ENCODE measurements at regions not wholly inside any gene's neighbourhood (a gene's known extent, or its start where the extent isn't known, plus 50 kb on each side); places are given as distances from the start of the nearest gene placed in this dataset.
A peak's percentile ranks its signal among the peaks of the same experiment; 100 is the strongest.
"Not testable (repeated sequence)": the region's sequence is repeated elsewhere in the genome, so short reads cannot be mapped to it uniquely, and the experiment has no call there.

DNA sequence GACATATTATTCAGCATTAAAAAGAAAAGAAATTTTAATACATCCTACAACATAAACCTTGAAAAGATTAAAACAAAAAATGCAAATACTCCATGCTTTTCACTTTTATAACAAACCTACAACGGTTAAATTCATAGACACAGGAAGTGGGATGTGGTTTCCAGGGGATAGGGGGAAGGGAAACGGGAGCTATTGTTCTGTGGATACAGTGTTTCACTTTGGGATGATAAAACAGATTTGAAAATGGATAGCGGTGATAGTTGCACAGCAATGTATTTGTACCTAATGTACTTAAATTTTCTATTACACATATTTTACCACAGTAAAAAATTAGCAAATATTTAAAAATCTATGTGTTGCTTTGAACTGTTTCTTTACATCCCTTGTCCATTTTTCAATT is 368.0 kb downstream of the CDY2B start:
- FAIRE-seq; DNase-seq (ENCODE audit: low spot score in 2 of 2): not testable (repeated sequence)

DNA sequence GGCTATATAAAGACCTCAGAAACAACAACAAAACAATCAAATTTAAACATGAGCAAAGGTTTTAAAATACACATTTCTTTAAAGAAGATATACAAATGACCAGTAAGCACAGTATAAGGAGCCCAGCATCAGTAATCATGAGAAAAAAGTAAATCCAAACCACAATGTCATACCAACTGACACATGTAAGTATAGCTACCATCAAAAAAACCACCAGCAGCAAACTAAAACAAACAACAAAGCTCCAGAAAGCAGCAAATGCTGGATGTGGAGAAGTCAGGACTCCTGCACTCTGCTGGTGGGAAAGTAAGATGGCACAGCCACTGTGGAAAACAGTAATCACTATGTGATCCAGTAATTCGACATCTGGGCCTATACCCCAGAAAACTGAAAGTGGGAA is 368.5 kb downstream of the CDY2B start:
- not testable (repeated sequence) for DNase-seq (ENCODE audit: low spot score in 2 of 2); FAIRE-seq

- FAIRE-seq; DNase-seq (ENCODE audit: low spot score in 2 of 2): not testable (repeated sequence)
Observed at GRCh38 chrY:17505834-17506233, 374.2 kb downstream of the CDY2B start.

DNA sequence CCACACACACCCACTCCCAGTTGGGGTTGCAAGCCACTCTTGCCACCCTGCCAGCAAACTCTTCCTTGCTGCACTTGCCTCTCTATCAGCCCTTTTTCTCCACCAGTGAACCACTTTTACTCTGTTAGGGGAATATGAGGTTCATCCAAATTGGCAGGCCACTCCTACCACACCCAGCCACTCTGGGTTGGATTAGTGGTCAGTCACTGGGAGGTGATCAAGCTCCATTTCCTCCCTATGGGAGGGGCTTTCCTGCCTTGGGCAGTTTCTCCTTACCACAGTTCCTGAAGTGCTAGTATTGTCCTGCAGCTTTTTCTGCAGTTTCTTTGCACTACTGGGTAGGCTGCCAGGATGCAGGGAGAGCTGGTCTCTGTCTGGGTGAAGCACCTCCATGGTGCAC is 395.3 kb downstream of the CDY2B start:
- not testable (repeated sequence) for DNase-seq (ENCODE audit: low spot score in 2 of 2); FAIRE-seq

- not testable (repeated sequence) for DNase-seq (ENCODE audit: low spot score in 2 of 2); FAIRE-seq
Observed at GRCh38 chrY:17484157-17484556, 395.9 kb downstream of the CDY2B start.

DNA sequence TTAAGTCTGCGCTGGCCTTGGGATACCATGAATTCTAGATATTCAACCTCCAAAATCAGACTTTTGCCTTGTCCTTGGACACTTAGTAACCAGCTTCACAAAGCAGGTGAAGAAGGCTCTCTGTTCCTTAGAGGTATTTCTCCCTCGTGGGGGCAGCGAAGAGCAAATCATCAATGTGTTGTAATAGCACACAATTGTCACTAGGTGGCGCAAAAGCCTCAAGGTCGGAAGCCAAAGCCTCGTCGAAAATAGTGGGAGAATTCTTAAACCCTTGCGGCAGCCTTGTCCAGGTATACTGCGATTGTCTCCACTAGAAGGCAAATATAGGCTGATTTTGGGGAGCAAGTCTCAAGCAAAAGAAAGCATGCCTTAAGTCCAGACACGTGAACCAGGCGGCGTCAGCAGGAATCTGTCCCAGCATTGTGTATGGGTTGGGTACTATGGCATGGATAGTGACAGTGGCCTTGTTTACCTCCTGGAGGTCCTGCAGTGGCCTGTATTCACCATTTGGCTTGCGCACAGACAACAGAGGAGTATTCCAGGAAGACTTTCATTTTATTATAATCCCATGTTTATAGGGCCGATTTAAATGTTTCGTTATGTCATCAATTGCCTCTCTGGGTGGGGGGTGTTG is 398.5 kb downstream of the CDY2B start:
- not testable (repeated sequence) for FAIRE-seq; DNase-seq (ENCODE audit: low spot score in 2 of 2)

GRCh38 chrY:17472068-17472467 is 408.0 kb downstream of the CDY2B start:
- FAIRE-seq = not testable (repeated sequence)

DNA sequence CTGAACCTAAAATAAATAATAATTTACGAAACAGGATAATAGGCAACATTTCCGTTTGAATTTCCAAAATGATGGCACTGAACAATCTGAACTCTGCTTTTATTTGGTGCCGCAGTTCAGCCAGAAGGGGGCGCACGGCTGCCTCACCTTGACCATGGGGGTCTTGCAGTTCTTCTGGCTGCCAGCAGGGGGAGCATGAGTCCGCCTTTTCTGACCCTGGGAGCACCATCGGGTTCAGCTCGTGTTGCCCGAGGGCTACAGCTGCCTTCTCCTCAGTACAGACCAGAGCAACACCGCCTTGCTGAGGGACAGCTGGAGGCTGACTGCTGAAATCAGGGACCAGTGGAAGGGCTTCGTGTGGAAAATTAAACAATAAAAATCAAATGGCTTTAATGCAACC is 420.3 kb downstream of the CDY2B start:
- not testable (repeated sequence) for FAIRE-seq

More at GRCh38 chrY:17472068-17472467, 408.0 kb downstream of the CDY2B start:
- DNase-seq (ENCODE audit: low spot score in 2 of 2) = not testable (repeated sequence)

GRCh38 chrY:17430570-17431166 is 449.4 kb downstream of the CDY2B start:
- DNase-seq (ENCODE audit: low spot score in 2 of 2) (peak in 1 of 2 donors; percentile 0), FAIRE-seq (no peak)

More for the DNA sequence above, 420.3 kb downstream of the CDY2B start:
- DNase-seq (ENCODE audit: low spot score in 2 of 2) = not testable (repeated sequence)

DNA sequence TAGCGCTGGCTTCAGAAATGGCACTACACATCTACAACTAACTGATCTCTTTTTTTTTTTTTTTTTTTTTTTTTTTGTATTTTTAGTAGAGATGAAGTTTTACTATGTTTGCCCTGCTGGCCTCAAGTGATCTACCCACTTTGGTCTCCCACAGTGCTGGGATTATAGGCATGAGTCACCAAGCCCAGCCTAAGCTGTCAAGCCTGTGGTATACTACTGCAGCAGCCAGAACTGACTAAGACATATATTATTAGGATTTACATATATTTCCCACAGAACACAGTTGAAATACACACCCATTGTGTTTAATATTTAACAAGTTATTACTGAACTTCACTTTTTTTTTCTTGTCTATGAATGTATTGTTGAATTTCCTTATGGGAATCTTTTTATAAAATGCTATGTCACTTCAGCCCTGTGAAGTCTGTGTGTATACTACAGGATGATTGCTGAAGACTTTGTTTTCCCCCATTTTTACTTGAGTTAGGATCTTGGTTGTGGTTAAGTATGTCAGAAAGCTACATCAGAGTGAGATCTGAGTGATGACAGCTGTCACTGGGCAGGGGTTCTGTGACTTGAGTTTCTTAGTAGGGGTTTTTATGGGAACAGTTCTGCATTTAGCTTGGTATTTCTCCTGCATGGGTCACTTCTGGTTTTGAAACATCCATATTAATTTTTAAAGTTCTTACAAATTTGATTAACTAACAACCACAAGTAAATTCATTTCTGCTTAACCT is 481.5 kb downstream of the CDY2B start:
- FAIRE-seq = no peak
- DNase-seq (ENCODE audit: low spot score in 2 of 2) = no peak

- DNase-seq (ENCODE audit: low spot score in 2 of 2) (no peak), FAIRE-seq (no peak)
Observed at GRCh38 chrY:17397659-17398058, 482.4 kb downstream of the CDY2B start.

- no peak for FAIRE-seq
- no peak for DNase-seq (ENCODE audit: low spot score in 2 of 2)
Observed at GRCh38 chrY:17381431-17382070, 498.5 kb downstream of the CDY2B start.

DNA sequence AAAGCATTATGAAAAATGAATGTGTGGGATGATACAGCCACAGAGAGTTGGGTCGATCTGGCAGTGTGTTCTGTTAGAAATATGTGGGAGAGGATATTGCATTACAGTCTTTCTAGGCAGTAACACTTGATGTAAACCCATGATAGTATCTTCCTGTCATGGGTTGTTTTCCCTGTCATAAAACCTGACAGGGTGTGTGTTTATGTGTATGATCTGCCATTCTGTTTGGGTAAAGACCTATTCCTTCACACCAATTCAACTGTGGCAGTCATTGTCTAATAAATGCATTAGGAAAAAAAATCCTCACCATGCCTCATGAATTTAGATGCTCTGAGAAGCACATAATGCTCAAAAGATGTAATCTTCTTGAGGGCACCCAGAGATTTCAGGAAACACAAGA is 501.7 kb downstream of the CDY2B start:
- FAIRE-seq (no peak), DNase-seq (ENCODE audit: low spot score in 2 of 2) (no peak)

DNA sequence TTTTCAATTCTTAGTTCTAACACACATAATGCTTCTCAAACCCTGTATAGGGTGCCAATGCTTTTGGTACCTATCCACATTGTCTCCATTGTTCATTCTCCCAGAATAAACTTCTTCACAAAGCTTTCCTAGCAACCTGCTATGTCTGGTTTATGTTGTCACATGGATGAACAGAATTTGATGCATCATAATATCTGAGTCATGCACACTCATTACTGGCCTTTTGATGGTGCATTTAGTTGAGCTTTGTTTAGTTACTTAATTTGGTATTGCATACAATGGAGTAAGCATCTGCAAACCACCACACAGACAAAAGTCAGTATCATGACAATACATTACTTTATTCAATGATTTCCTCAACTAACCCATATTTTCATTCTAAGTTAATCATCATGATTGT is 511.6 kb downstream of the CDY2B start:
- FAIRE-seq = no peak

DNA sequence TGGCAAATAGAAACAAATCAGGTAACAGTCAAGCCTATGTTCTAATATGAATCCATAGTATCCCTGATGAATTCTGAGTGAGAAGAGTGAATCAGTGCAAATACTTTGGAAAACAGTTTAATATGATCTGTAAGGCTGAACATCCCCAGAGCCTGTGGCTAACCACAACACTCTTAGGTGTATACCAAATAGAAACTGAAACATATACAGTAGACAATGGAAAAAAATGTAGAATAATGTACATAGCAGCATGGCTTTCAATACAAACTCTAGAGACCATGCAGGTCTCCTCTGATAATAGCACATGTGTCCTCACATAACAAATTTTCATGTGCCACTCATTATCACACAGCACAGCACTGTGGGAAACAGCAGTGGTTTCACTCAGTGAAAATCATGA is 513.6 kb downstream of the CDY2B start:
- no peak for FAIRE-seq

More for the DNA sequence above, 511.6 kb downstream of the CDY2B start:
- DNase-seq (ENCODE audit: low spot score in 2 of 2) = no peak

GRCh38 chrY:17339028-17339427 is 541.0 kb downstream of the CDY2B start:
- FAIRE-seq = no peak

More for the DNA sequence above, 513.6 kb downstream of the CDY2B start:
- no peak for DNase-seq (ENCODE audit: low spot score in 2 of 2)

GRCh38 chrY:17330733-17331132 is 549.3 kb downstream of the CDY2B start:
- DNase-seq (ENCODE audit: low spot score in 2 of 2) (no peak), FAIRE-seq (no peak)

More at GRCh38 chrY:17339028-17339427, 541.0 kb downstream of the CDY2B start:
- DNase-seq (ENCODE audit: low spot score in 2 of 2) = no peak

GRCh38 chrY:17319916-17320315 is 560.1 kb downstream of the CDY2B start:
- FAIRE-seq (no peak), DNase-seq (ENCODE audit: low spot score in 2 of 2) (no peak)

- no peak for DNase-seq (ENCODE audit: low spot score in 2 of 2)
- no peak for FAIRE-seq
Observed at GRCh38 chrY:17318631-17319030, 561.4 kb downstream of the CDY2B start.

- no peak for FAIRE-seq
- DNase-seq (ENCODE audit: low spot score in 2 of 2) = no peak
Observed at GRCh38 chrY:17277056-17277455, 603.0 kb downstream of the CDY2B start.

GRCh38 chrY:17259497-17259896 is 620.5 kb downstream of the CDY2B start:
- no peak for DNase-seq (ENCODE audit: low spot score in 2 of 2)
- FAIRE-seq = no peak

Data from frontal cortex (tissue), 3 donors.